IMR-90 (cell line): ENCODE measurements at regions not wholly inside any gene's neighbourhood (a gene's known extent, or its start where the extent isn't known, plus 50 kb on each side); places are given as distances from the start of the nearest gene placed in this dataset.

Source experiments
- ATAC-seq: fragments of 200-7000 bp; cut with Tn5 transposase; 2 replicates; pipeline ENCODE4 v1.9.1; 2020; ENCODE audit warnings: low read depth, mild to moderate bottlenecking, moderate library complexity
- BruUV-seq: library from RNA; stranded (reverse); fragments of 400-500 nt; replicated peaks from 2 replicates; lab custom pipeline; 2021; lab: Mats Ljungman, UMichigan
- CTCF ChIA-PET: fragments of 300-600 bp; formaldehyde crosslinking; extraction: SDS; loops from one replicate; lab custom pipeline; 2021; ENCODE audit warnings: antibody characterized with exemption; lab: Yijun Ruan, JAX
- POLR2A ChIA-PET: fragments of 300-600 bp; sonication (Branson Sonifier 250); formaldehyde crosslinking; loops from one replicate; lab custom pipeline; 2022; ENCODE audit warnings: antibody characterized with exemption; ENCODE audit not compliant: unreplicated experiment; lab: Charles Lee
- DNase-seq: peaks from one replicate; pipeline ENCODE4 v3.0.0; 2013
- H2AFZ ChIP-seq: replicated peaks from 2 replicates; pipeline ENCODE3; 2013; ENCODE audit warnings: low read length, mild to moderate bottlenecking; ENCODE audit not compliant: poor library complexity
- H2AK5ac ChIP-seq: 2 replicates; pipeline ENCODE4 v1.6.1; 2013; ENCODE audit warnings: low read depth, low read length, inconsistent platforms
- H2AK9ac ChIP-seq: replicated peaks from 2 replicates; pipeline ENCODE3; 2013; ENCODE audit warnings: mild to moderate bottlenecking, low read depth, low read length, moderate library complexity; ENCODE audit not compliant: poor library complexity
- H2BK120ac ChIP-seq: 2 replicates; pipeline ENCODE4 v1.6.1; 2013; ENCODE audit warnings: low read depth, low read length, inconsistent platforms
- H2BK15ac ChIP-seq: 3 replicates; pipeline ENCODE4 v1.6.1; 2013; ENCODE audit warnings: low read depth, low read length, inconsistent platforms
- H2BK20ac ChIP-seq: 2 replicates; pipeline ENCODE4 v1.6.1; 2013; ENCODE audit warnings: low read depth, mild to moderate bottlenecking, inconsistent platforms, low read length, moderate library complexity
- H2BK5ac ChIP-seq: 2 replicates; pipeline ENCODE4 v1.6.1; 2013; ENCODE audit warnings: mild to moderate bottlenecking, low read depth, low read length, inconsistent platforms; ENCODE audit not compliant: poor library complexity, severe bottlenecking
- H3K14ac ChIP-seq: replicated peaks from 2 replicates; pipeline ENCODE4 v1.6.1; 2013; ENCODE audit warnings: low read depth, low read length, inconsistent platforms
- H3K18ac ChIP-seq: 2 replicates; pipeline ENCODE4 v1.6.1; 2013; ENCODE audit warnings: low read depth, low read length, control low read depth
- H3K23ac ChIP-seq: 2 replicates; pipeline ENCODE4 v1.6.1; 2013; ENCODE audit warnings: low read depth, low read length, inconsistent platforms
- H3K27ac ChIP-seq: 2 replicates; pipeline ENCODE4 v1.5.1; 2013; ENCODE audit warnings: mild to moderate bottlenecking, control low read depth, low read length; ENCODE audit not compliant: insufficient read depth
- H3K27me3 ChIP-seq: 2 replicates; pipeline ENCODE4 v1.6.1; 2013; ENCODE audit warnings: low read length; ENCODE audit not compliant: control insufficient read depth, insufficient read depth
- H3K36me3 ChIP-seq: 2 replicates; pipeline ENCODE4 v1.6.1; 2013; ENCODE audit warnings: low read length, mixed read lengths; ENCODE audit not compliant: control insufficient read depth, insufficient read depth
- H3K4ac ChIP-seq: 2 replicates; pipeline ENCODE4 v1.6.1; 2013; ENCODE audit warnings: low read depth, low read length, inconsistent platforms
- H3K4me1 ChIP-seq: 2 replicates; pipeline ENCODE4 v1.6.1; 2013; ENCODE audit warnings: low read length, mixed read lengths; ENCODE audit not compliant: control insufficient read depth, insufficient read depth
- H3K4me2 ChIP-seq: 2 replicates; pipeline ENCODE4 v1.6.1; 2013; ENCODE audit warnings: low read depth, mild to moderate bottlenecking, control low read depth, low read length, moderate library complexity
- H3K4me3 ChIP-seq: 2 replicates; pipeline ENCODE4 v1.5.1; 2013; ENCODE audit warnings: low read depth, mild to moderate bottlenecking, control low read depth, low read length, moderate library complexity; ENCODE audit not compliant: insufficient read depth
- H3K56ac ChIP-seq: 2 replicates; pipeline ENCODE4 v1.6.1; 2013; ENCODE audit warnings: low read length, inconsistent platforms; ENCODE audit not compliant: insufficient read depth; ENCODE audit errors: extremely low read depth
- H3K79me1 ChIP-seq, 2 experiments: 2 replicates each; pipeline ENCODE4 v1.6.1; 2013; ENCODE audit warnings: low read length in 2 of 2, inconsistent platforms in 1 of 2, low read depth in 1 of 2
- H3K9ac ChIP-seq: 2 replicates; pipeline ENCODE4 v1.6.1; 2013; ENCODE audit warnings: low read depth, low read length, control low read depth
- H3K9me1 ChIP-seq: 2 replicates; pipeline ENCODE4 v1.6.1; 2013; ENCODE audit warnings: low read length, inconsistent platforms; ENCODE audit not compliant: insufficient read depth
- H3K9me3 ChIP-seq: 2 replicates; pipeline ENCODE4 v1.6.1; 2013; ENCODE audit warnings: low read length; ENCODE audit not compliant: control insufficient read depth, insufficient read depth
- H4K20me1 ChIP-seq: 2 replicates; pipeline ENCODE4 v1.6.1; 2013; ENCODE audit warnings: low read length, inconsistent platforms; ENCODE audit not compliant: insufficient read depth
- H4K5ac ChIP-seq: 2 replicates; pipeline ENCODE4 v1.6.1; 2013; ENCODE audit warnings: mild to moderate bottlenecking, low read depth, low read length, control low read depth
- H4K8ac ChIP-seq, 2 experiments: 2 replicates each; pipeline ENCODE4 v1.6.1; 2013; ENCODE audit warnings: low read depth in 2 of 2, low read length in 2 of 2, control low read depth in 1 of 2, inconsistent platforms in 1 of 2
- H4K91ac ChIP-seq: 2 replicates; pipeline ENCODE4 v1.6.1; 2013; ENCODE audit warnings: low read depth, low read length, inconsistent platforms; ENCODE audit not compliant: insufficient read depth
- BHLHE40 ChIP-seq: fragments of 150-350 bp; IDR thresholded peaks from 2 replicates; pipeline ENCODE4 v1.6.1; 2016; ENCODE audit warnings: mild to moderate bottlenecking, low read depth, low read length
- CEBPB ChIP-seq: IDR thresholded peaks from 2 replicates; pipeline ENCODE4 v1.6.1; 2012; ENCODE audit warnings: low read depth, low read length, improper control_type of control experiment
- CHD1 ChIP-seq: IDR thresholded peaks from 2 replicates; pipeline ENCODE4 v1.6.1; 2012; ENCODE audit warnings: low read depth, low read length, improper control_type of control experiment
- FOS ChIP-seq: fragments of 150-350 bp; IDR thresholded peaks from 2 replicates; pipeline ENCODE4 v1.6.1; 2016; ENCODE audit warnings: low read depth, low read length
- MAFK ChIP-seq: IDR thresholded peaks from 2 replicates; pipeline ENCODE4 v1.6.1; 2012; ENCODE audit warnings: low read depth, low read length, improper control_type of control experiment
- MAZ ChIP-seq: IDR thresholded peaks from 2 replicates; pipeline ENCODE4 v1.6.1; 2012; ENCODE audit warnings: low read depth, mild to moderate bottlenecking, low read length, improper control_type of control experiment, moderate library complexity, borderline replicate concordance
- MXI1 ChIP-seq: IDR thresholded peaks from 2 replicates; pipeline ENCODE4 v1.6.1; 2012; ENCODE audit warnings: low read depth, mild to moderate bottlenecking, low read length, moderate library complexity, borderline replicate concordance
- POLR2A ChIP-seq: IDR thresholded peaks from 2 replicates; pipeline ENCODE4 v1.6.1; 2012; ENCODE audit warnings: mild to moderate bottlenecking, low read depth, low read length
- RAD21 ChIP-seq: IDR thresholded peaks from 2 replicates; pipeline ENCODE4 v1.6.1; 2012; ENCODE audit warnings: low read length, improper control_type of control experiment
- RFX5 ChIP-seq: IDR thresholded peaks from 2 replicates; pipeline ENCODE4 v1.8.0; 2012; ENCODE audit warnings: low read depth, mild to moderate bottlenecking, low read length, moderate library complexity
- dilution Hi-C: fragments of 300-500 bp; cut with HindIII; formaldehyde crosslinking; loops from one replicate; pipeline ENCODE4 v1.14.3; 2018; ENCODE audit warnings: low sequenced_read_pairs; ENCODE audit not compliant: unreplicated experiment
- in situ Hi-C: fragments of 300-500 bp; cut with MboI; formaldehyde crosslinking; loops from 3 replicates; pipeline ENCODE4 v1.14.3; 2019; ENCODE audit warnings: low sequenced_read_pairs, inconsistent platforms, mixed read lengths
- intact Hi-C: fragments of 100-400 bp; cut with micrococcal nuclease; formaldehyde crosslinking; loops from 2 replicates; pipeline ENCODE4 v1.10.0; 2022
- TF ChIP-seq, protein P1 (sequence below): fragments of 150-350 bp; IDR thresholded peaks from 2 replicates; pipeline ENCODE4 v1.6.1; 2017; ENCODE audit warnings: mild to moderate bottlenecking, antibody characterized with exemption, low read length, low read depth
- TF ChIP-seq, protein P2 (sequence below): fragments of 150-350 bp; IDR thresholded peaks from 2 replicates; pipeline ENCODE4 v1.6.1; 2016; ENCODE audit warnings: low read depth, mild to moderate bottlenecking, low read length, moderate library complexity, borderline replicate concordance

DNA sequence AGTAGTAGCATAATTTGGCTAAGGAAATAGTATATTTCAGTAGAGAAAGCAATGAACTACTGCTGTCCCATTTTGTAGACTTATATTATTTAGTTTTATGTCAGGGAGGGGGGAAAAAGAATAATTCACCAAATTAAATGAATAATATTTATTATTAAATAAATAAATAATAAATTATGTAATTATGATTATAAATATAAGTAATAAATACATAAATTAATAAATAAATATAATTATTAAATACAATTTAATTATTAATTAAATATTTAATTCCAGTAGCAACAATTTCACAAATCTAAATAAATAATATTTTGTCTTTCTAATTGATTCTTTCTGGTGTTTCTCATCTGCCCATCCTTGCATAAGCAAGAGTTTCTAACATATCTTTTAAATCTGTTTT lies 81.1 kb upstream of the PLSCR4 start:
- Histone ChIP-seq H3K27me3 (no peaks in the 10 kb centered on the region), H4K5ac (no peak overlapping the region), H3K79me1 (no peaks in the 10 kb centered on the region), H2AK5ac (no peak overlapping the region), H2BK15ac (no peak overlapping the region), H4K20me1 (no peaks in the 10 kb centered on the region), H4K8ac (no peak overlapping the region), H2BK20ac (no peak overlapping the region), H2BK5ac (no peak overlapping the region), H3K14ac (no peak overlapping the region), H3K4me3 (no peak overlapping the region), H3K27ac (no peak overlapping the region), H3K18ac (no peak overlapping the region), H3K23ac (no peak overlapping the region), H4K91ac (no peak overlapping the region), H3K9ac (no peak overlapping the region), H3K4me1 (no peaks in the 10 kb centered on the region), H2AK9ac (no peak overlapping the region), H3K56ac (no peak overlapping the region), H3K4ac (no peak overlapping the region), H3K36me3 (no peaks in the 10 kb centered on the region), H2BK120ac (no peak overlapping the region), H3K9me3 (no peaks in the 10 kb centered on the region), H2AFZ (no peak overlapping the region), H3K4me2 (no peak overlapping the region), H3K9me1 (no peaks in the 10 kb centered on the region)
- ATAC-seq = no peak
- BruUV-seq = no TSS peak
- intact Hi-C loops (no loop called here), dilution Hi-C loops (no loop called here), in situ Hi-C loops (loop anchor here (5.0 kb wide), 2 partner anchors 245 to 270 kb away; no protein-coding TSS in a partner anchor)
- no peak for DNase-seq
- TF ChIP-seq RFX5 (no peak), MXI1 (no peak), BHLHE40 (no peak), CHD1 (no peak), RAD21 (no peak), MAFK (no peak), MAZ (no peak), CEBPB (no peak), POLR2A (no peak), FOS (no peak)
- TF ChIP-seq, protein P1, sequence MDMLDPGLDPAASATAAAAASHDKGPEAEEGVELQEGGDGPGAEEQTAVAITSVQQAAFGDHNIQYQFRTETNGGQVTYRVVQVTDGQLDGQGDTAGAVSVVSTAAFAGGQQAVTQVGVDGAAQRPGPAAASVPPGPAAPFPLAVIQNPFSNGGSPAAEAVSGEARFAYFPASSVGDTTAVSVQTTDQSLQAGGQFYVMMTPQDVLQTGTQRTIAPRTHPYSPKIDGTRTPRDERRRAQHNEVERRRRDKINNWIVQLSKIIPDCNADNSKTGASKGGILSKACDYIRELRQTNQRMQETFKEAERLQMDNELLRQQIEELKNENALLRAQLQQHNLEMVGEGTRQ = no peak
- TF ChIP-seq, protein P2, sequence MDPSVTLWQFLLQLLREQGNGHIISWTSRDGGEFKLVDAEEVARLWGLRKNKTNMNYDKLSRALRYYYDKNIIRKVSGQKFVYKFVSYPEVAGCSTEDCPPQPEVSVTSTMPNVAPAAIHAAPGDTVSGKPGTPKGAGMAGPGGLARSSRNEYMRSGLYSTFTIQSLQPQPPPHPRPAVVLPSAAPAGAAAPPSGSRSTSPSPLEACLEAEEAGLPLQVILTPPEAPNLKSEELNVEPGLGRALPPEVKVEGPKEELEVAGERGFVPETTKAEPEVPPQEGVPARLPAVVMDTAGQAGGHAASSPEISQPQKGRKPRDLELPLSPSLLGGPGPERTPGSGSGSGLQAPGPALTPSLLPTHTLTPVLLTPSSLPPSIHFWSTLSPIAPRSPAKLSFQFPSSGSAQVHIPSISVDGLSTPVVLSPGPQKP = no peak
- CTCF ChIA-PET = no interaction called here
- POLR2A ChIA-PET = no interaction called here
